NCI-H2171 treated with DMSO at 0.1 percent for 48 hours (cell line): ENCODE measurements at regions not wholly inside any gene's neighbourhood (a gene's known extent, or its start where the extent isn't known, plus 50 kb on each side); places are given as distances from the start of the nearest gene placed in this dataset.
"Not testable (repeated sequence)": the region's sequence is repeated elsewhere in the genome, so short reads cannot be mapped to it uniquely, and the experiment has no call there.

Experiments
- DNase-seq: peaks from one replicate; lab custom pipeline; 2025; lab: John Stamatoyannopoulos, UW

DNA sequence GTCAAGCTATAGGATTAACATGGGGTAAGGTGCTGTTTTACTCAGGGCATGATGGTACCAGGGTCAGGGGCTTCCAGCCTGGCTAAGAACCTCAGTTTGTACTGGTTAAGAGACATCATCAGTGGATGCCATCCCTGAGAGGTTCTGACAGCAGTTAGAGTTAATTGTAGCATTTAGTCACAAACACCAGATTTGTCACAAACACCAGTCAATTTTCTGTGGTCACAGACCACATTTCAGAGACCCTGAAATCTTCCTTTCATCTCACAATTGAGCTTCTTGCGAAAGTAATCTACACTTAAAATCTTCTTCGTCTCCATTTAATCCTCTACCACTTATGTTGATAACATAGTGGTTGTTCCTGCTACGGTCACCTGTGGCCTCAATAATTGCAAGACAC lies 143.0 kb upstream of the EGLN3 start:
- DNase-seq: no peak

- DNase-seq: no peak
Measured at GRCh38 chr14:34090451-34090850, 139.6 kb upstream of the EGLN3 start.

DNA sequence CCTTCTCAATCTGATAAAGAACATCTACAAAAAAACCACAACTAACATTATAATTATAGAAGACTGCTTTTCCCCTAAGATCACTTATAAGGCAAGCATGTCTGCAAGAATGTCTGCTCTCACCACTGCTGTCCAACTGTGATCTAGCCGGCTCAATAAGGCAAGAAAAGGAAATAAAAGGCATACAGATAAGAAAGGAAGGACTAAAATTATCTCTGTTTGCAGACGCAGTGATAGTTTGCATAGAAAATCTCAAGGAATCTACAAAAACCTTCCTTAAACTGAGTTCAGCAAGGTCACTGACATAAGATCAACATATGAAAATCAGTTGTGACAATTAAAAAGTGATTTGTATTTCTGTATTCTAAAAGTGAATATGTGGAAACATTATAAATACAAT lies 138.0 kb upstream of the EGLN3 start:
- no peak for DNase-seq

GRCh38 chr14:34087571-34087970 lies 136.7 kb upstream of the EGLN3 start:
- DNase-seq: no peak

DNA sequence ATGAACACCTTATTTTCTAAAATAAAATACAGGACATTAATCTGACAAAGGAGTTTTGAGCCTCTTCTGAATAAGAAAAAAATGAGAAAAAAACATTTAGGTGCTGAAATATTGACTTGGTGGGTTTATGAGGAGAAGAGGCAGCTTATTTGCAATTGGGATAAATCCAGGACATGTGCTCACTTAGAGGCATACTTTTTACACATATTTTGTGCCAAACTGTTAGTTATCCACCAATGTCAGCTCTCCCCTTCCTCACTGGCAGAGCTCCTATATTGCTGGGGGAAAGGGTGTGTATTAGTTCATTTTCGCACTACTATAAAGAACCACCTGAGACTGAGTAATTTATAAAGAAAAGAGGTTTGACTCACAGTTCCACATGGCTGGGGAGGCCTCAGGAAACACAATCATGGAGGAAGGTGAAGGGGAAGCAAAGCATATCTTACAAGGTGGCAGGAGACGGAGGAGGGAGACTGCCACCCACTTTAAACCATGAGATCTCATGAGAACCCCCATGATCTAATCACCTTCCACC lies 135.4 kb upstream of the EGLN3 start:
- no peak for DNase-seq

GRCh38 chr14:34085695-34086094 lies 134.8 kb upstream of the EGLN3 start:
- no peak for DNase-seq

DNA sequence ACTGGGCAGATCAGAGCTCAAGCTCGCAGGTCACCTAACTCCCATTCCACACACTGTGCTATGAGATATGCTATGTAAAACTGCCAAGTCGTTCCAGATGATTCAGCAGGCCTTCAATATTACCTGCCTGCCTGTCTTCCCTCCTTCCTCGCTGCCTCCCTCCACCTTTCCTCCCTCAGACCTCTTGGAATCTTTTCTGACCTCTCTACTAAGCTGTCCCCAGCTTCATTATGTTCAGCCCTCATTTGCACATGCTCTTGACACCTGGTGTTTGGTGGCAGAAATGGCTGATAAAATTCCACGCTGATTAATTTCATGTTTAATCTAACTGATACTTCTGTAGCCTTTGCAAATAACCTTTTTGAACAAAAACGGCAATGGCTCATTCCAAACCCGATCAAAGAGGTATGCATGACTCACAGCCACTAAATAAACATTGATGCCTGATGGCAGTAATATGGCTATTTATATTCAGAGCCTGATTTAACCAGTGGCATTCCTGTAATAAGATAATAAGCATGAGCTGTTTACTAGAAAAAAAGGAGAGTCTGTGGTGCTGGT lies 130.8 kb upstream of the EGLN3 start:
- DNase-seq: peak; percentile 28

- no peak for DNase-seq
Measured at GRCh38 chr14:34081101-34081575, 130.3 kb upstream of the EGLN3 start.

- not testable (repeated sequence) for DNase-seq
Measured at GRCh38 chr14:34079643-34080042, 128.8 kb upstream of the EGLN3 start.

- no peak for DNase-seq
Measured at GRCh38 chr14:34078117-34078743, 127.4 kb upstream of the EGLN3 start.

DNA sequence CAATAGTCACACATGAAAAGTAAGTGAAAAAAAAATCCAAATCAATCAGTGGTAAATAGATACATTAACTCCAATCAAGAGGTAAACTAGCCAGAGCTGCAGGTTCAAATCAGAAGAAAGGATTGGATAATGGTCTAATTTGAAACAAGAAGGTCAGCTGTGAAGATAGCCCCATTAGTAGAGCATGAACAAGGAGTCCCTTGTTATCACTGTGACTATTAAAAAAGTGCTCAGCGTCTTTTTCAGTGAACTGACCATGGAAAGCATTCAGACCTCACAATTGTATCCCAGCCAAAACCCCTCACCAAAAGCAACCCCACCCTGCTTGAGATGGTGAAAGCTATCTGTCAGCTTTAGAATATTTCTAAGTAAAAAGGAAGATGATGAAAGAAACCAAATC lies 125.0 kb upstream of the EGLN3 start:
- DNase-seq: no peak

- peak; percentile 21 for DNase-seq
Measured at GRCh38 chr14:34075042-34075744, 124.3 kb upstream of the EGLN3 start.

DNA sequence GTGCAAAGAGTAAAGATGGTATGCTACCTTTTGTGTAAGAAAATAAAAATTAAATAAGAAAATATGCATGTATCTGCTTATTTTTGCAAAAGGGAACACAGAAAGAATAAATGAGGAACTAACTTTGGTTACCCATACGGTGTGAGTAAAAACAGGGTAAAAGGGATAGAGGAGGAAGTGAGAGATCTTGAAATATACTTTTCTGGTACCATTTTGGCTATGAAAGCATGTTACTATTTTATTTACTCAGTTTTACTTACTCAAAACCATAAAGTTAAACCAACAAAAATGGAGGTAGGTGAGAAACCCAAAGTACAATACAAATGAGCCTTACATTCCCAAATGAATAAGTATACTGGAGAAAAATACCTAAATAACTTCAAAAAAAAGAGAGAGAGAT lies 122.0 kb upstream of the EGLN3 start:
- no peak for DNase-seq

GRCh38 chr14:34072401-34072800 lies 121.5 kb upstream of the EGLN3 start:
- no peak for DNase-seq

DNA sequence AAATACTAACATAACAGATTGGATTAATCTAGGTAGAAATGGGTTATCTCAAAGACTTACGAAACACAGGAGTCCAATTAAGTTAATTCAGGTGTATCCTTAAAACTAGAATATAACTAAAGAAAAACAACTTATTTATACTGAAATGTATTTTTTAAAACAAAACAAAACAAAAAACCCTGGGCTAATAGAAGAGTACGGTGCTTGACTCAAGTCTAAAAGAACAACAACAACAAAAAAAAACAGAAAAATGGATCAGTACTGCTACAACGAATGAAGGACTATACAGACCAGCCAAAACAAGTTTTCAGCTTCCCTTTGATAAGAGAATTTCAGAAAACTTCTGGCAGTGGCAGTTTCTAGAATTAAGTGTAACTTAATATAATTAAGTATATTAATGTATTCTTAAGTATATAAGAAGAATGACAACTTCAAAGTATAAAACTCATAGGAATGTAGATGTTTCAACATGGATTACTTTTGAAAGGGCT lies 120.1 kb upstream of the EGLN3 start:
- DNase-seq: no peak

DNA sequence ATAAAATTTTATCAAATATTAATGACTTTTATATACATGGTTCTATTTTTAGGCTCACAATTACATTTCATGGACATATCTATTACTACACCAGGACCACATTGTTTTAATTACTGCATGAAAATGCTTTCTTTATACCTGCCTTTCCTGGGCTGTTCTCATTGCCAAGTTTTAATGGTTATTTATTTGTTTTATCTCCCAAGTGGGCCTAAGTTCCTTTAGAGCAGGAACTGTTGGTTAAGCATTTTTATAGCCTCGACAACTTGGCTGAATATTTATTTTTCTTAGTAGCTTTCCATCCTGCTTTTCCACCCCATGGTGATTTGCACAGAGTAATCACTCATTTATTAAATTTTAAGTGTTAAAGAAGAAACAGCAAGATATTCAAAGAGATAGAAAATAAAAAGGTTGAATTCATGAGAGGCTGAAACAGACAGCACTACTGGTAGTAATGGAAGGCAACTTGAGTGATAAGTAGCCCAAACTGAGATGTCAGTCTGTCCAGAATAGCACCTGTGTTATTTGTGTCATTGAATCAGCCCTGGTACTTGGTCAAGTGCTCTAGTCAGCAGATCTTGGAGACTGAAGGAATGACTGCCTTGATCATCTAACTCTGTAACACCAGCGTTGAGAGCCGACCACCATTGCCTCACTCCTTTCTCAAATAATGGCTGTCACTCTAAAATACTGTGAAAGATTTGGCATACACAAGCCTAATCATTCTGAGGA lies 119.1 kb upstream of the EGLN3 start:
- no peak for DNase-seq

- DNase-seq: peak; percentile 49
Measured at GRCh38 chr14:34067587-34067986, 116.7 kb upstream of the EGLN3 start.

GRCh38 chr14:34065690-34066391 lies 115.0 kb upstream of the EGLN3 start:
- DNase-seq: no peak

- DNase-seq: no peak
Measured at GRCh38 chr14:34065236-34065635, 114.4 kb upstream of the EGLN3 start.

GRCh38 chr14:34064349-34064748 lies 113.5 kb upstream of the EGLN3 start:
- no peak for DNase-seq

DNA sequence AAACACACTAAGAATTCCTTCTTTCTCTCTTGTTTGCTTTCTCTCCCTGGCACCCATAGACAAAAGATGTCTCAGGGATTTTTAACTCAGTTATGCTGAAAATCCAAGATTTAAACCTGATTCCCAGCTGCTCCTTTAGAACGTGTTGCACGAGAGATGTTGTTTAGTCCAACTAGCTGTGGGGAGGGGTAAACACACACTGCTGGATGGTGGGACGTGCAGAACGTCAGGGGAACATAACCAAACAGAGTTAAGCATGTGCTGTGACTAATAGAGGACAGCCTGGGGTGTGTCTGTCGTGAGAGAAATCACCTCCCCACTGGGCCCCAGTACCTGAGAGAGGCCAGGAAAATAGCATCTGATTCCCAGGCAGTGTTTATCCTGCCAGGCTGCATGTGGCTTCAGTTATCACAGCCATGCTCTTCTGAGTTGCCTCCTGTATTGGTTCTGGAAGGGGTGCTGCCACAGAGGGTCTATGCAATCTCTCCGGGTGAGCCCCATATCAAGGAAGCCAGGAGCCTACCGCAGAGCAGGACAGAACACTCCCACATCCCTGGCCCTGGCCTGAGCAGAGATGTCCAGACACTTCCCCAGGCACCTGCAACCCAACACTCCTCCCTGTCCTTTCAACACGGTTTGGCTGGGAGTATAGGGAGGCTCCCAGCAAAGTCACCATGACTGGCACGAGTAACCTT lies 112.7 kb upstream of the EGLN3 start:
- DNase-seq: no peak
